ENCODE measurements at regions not wholly inside any gene's neighbourhood (a gene's known extent, or its start where the extent isn't known, plus 50 kb on each side); places are given as distances from the start of the nearest gene placed in this dataset.

- H3K4me2 ChIP-seq: no peak overlapping the region
- H3K79me2 ChIP-seq: no peaks in the 10 kb centered on the region
- H3K9me3 ChIP-seq (ENCODE audit: low read depth): no peaks in the 10 kb centered on the region
- H3K36me3 ChIP-seq (replicated peaks; ENCODE audit: insufficient read depth, low read depth): no peaks in the 10 kb centered on the region
- H3K4me3 ChIP-seq: no peak overlapping the region
- H3K27ac ChIP-seq: no peak overlapping the region
- no peaks in the 10 kb centered on the region for H3K9me2 ChIP-seq (replicated peaks; ENCODE audit: insufficient read depth)
- no peaks in the 10 kb centered on the region for H4K20me1 ChIP-seq (ENCODE audit: insufficient read depth, poor library complexity, severe bottlenecking)
- H3K4me1 ChIP-seq (ENCODE audit: insufficient read depth): no peaks in the 10 kb centered on the region
- 82% methylated on average over 1 of the region's 1 CpG for WGBS (ENCODE audit: low lambda C conversion rate, missing lambda C conversion rate)
- no peaks in the 10 kb centered on the region for H3K27me3 ChIP-seq
- TF ChIP-seq EZH2phosphoT487 (IDR thresholded peaks at IDR 0.05; ENCODE audit: low read depth, severe bottlenecking, unreplicated experiment) (no peak), EZH2 (IDR thresholded peaks at IDR 0.05; ENCODE audit: borderline replicate concordance) (no peak), CTCF (IDR thresholded peaks at IDR 0.05; ENCODE audit: poor library complexity) (no peak)
- DNase-seq (ENCODE audit: low spot score): no peak
- H2AFZ ChIP-seq: no peak overlapping the region
These were observed 252.6 kb upstream of the LINC00305 start for GRCh38 chr18:64401268-64402060.

GRCh38 chr18:64399566-64399965 lies 250.7 kb upstream of the LINC00305 start:
- no peak for TF ChIP-seq CTCF (IDR thresholded peaks at IDR 0.05; ENCODE audit: poor library complexity)
- TF ChIP-seq EZH2 (IDR thresholded peaks at IDR 0.05; ENCODE audit: borderline replicate concordance): no peak
- no peak for TF ChIP-seq EZH2phosphoT487 (IDR thresholded peaks at IDR 0.05; ENCODE audit: low read depth, severe bottlenecking, unreplicated experiment)
- no peaks in the 10 kb centered on the region for H3K79me2 ChIP-seq
- 80% methylated on average over 3 of the region's 3 CpGs for WGBS (ENCODE audit: low lambda C conversion rate, missing lambda C conversion rate)

GRCh38 chr18:64398320-64398719 lies 249.4 kb upstream of the LINC00305 start:
- Histone ChIP-seq H3K36me3 (replicated peaks; ENCODE audit: insufficient read depth, low read depth) (no peaks in the 10 kb centered on the region), H3K4me3 (no peak overlapping the region), H3K9me2 (replicated peaks; ENCODE audit: insufficient read depth) (no peaks in the 10 kb centered on the region), H4K20me1 (ENCODE audit: insufficient read depth, poor library complexity, severe bottlenecking) (no peaks in the 10 kb centered on the region), H3K79me2 (no peaks in the 10 kb centered on the region), H3K4me2 (no peak overlapping the region), H3K27ac (no peak overlapping the region), H2AFZ (no peak overlapping the region), H3K27me3 (no peaks in the 10 kb centered on the region), H3K4me1 (ENCODE audit: insufficient read depth) (no peaks in the 10 kb centered on the region), H3K9me3 (ENCODE audit: low read depth) (no peaks in the 10 kb centered on the region)
- 77% methylated on average over 1 of the region's 1 CpG for WGBS (ENCODE audit: low lambda C conversion rate, missing lambda C conversion rate)
- TF ChIP-seq EZH2phosphoT487 (IDR thresholded peaks at IDR 0.05; ENCODE audit: low read depth, severe bottlenecking, unreplicated experiment): no peak
- no peak for TF ChIP-seq EZH2 (IDR thresholded peaks at IDR 0.05; ENCODE audit: borderline replicate concordance)
- TF ChIP-seq CTCF (IDR thresholded peaks at IDR 0.05; ENCODE audit: poor library complexity): no peak
- no peak for DNase-seq (ENCODE audit: low spot score)

More at GRCh38 chr18:64399566-64399965, 250.7 kb upstream of the LINC00305 start:
- Histone ChIP-seq H3K4me1 (ENCODE audit: insufficient read depth) (no peaks in the 10 kb centered on the region), H3K9me3 (ENCODE audit: low read depth) (no peaks in the 10 kb centered on the region), H4K20me1 (ENCODE audit: insufficient read depth, poor library complexity, severe bottlenecking) (no peaks in the 10 kb centered on the region), H3K4me2 (no peak overlapping the region), H3K4me3 (no peak overlapping the region), H3K27me3 (no peaks in the 10 kb centered on the region), H2AFZ (no peak overlapping the region), H3K36me3 (replicated peaks; ENCODE audit: insufficient read depth, low read depth) (no peaks in the 10 kb centered on the region), H3K27ac (no peak overlapping the region), H3K9me2 (replicated peaks; ENCODE audit: insufficient read depth) (no peaks in the 10 kb centered on the region)
- DNase-seq (ENCODE audit: low spot score): no peak

Measured in hepatocyte (in vitro differentiated cells).